Mesenchymal stem cell (in vitro differentiated cells and primary cell): ENCODE measurements at regions not wholly inside any gene's neighbourhood (a gene's known extent, or its start where the extent isn't known, plus 50 kb on each side); places are given as distances from the start of the nearest gene placed in this dataset.

Source experiments
- DNase-seq: peaks from one replicate; pipeline ENCODE4 v3.0.0-alpha.2; 2013
- H2AFZ ChIP-seq: one replicate; pipeline ENCODE4 v1.6.1; 2013; ENCODE audit warnings: low read depth, mild to moderate bottlenecking, control low read depth, inconsistent platforms, low read length, moderate library complexity
- H2AK5ac ChIP-seq: 2 replicates; pipeline ENCODE4 v1.6.1; 2013; ENCODE audit warnings: low read length, moderate library complexity, mild to moderate bottlenecking, inconsistent platforms; ENCODE audit not compliant: severe bottlenecking
- H2BK120ac ChIP-seq: one replicate; pipeline ENCODE4 v1.6.1; 2013; ENCODE audit warnings: low read depth, mild to moderate bottlenecking, inconsistent platforms, low read length, moderate library complexity
- H2BK12ac ChIP-seq, 2 experiments: one replicate each; pipeline ENCODE4 v1.6.1; 2013; ENCODE audit warnings: inconsistent platforms in 2 of 2, low read length in 2 of 2, mild to moderate bottlenecking in 2 of 2, moderate library complexity in 2 of 2, control low read depth in 1 of 2
- H2BK15ac ChIP-seq: one replicate; pipeline ENCODE4 v1.6.1; 2013; ENCODE audit warnings: mild to moderate bottlenecking, low read depth, inconsistent platforms; ENCODE audit not compliant: poor library complexity, severe bottlenecking
- H2BK5ac ChIP-seq: 2 replicates; pipeline ENCODE4 v1.6.1; 2013; ENCODE audit warnings: low read depth, mild to moderate bottlenecking, low read length, control low read depth, inconsistent platforms; ENCODE audit not compliant: poor library complexity, severe bottlenecking
- H3K14ac ChIP-seq, 2 experiments: one replicate each; pipeline ENCODE4 v1.6.1; 2013; ENCODE audit warnings: inconsistent platforms in 2 of 2, low read length in 2 of 2, control low read depth in 1 of 2, mild to moderate bottlenecking in 1 of 2, moderate library complexity in 1 of 2
- H3K18ac ChIP-seq, 2 experiments: one replicate each; pipeline ENCODE4 v1.6.1; 2013; ENCODE audit warnings: inconsistent platforms in 2 of 2, low read length in 2 of 2, control low read depth in 1 of 2, low read depth in 1 of 2, mild to moderate bottlenecking in 1 of 2
- H3K23ac ChIP-seq, 2 experiments: one replicate each; pipeline ENCODE4 v1.6.1; 2013; ENCODE audit warnings: inconsistent platforms in 2 of 2, low read length in 2 of 2, mild to moderate bottlenecking in 2 of 2, moderate library complexity in 2 of 2, control low read depth in 1 of 2
- H3K27ac ChIP-seq: 2 replicates; pipeline ENCODE4 v1.5.1; 2013; ENCODE audit warnings: mild to moderate bottlenecking, moderate library complexity, low read length, control low read depth, inconsistent platforms; ENCODE audit not compliant: poor library complexity, severe bottlenecking
- H3K27me3 ChIP-seq, 2 experiments: 2 replicates each; pipeline versions ENCODE4 v1.6.1 to v1.7.0; 2013; ENCODE audit warnings: low read length in 2 of 2, mild to moderate bottlenecking in 2 of 2, moderate library complexity in 2 of 2, control low read depth in 1 of 2, inconsistent platforms in 1 of 2; ENCODE audit not compliant: control insufficient read depth in 1 of 2, insufficient read depth in 1 of 2
- H3K36me3 ChIP-seq, 2 experiments: 2 replicates each; pipeline versions ENCODE4 v1.6.1 to v1.7.0; 2013; ENCODE audit warnings: low read length in 2 of 2, control low read depth in 1 of 2, inconsistent platforms in 1 of 2, low read depth in 1 of 2, mild to moderate bottlenecking in 1 of 2; ENCODE audit not compliant: insufficient read depth in 2 of 2, control insufficient read depth in 1 of 2
- H3K4ac ChIP-seq, 2 experiments: one replicate each; pipeline ENCODE4 v1.6.1; 2013; ENCODE audit warnings: inconsistent platforms in 2 of 2, low read length in 2 of 2, mild to moderate bottlenecking in 2 of 2, moderate library complexity in 2 of 2, control low read depth in 1 of 2, low read depth in 1 of 2
- H3K4me1 ChIP-seq: 2 replicates; pipeline ENCODE4 v1.6.1; 2013; ENCODE audit warnings: low read depth, low read length, control low read depth; ENCODE audit not compliant: control insufficient read depth, insufficient read depth
- H3K4me2 ChIP-seq: 2 replicates; pipeline ENCODE4 v1.6.1; 2013; ENCODE audit warnings: low read length, mild to moderate bottlenecking, inconsistent platforms; ENCODE audit not compliant: poor library complexity, severe bottlenecking
- H3K4me3 ChIP-seq, 2 experiments: 2 replicates each; pipeline versions ENCODE4 v1.5.1 to v1.7.0; 2013; ENCODE audit warnings: low read length in 2 of 2, mild to moderate bottlenecking in 2 of 2, control low read depth in 1 of 2, low read depth in 1 of 2; ENCODE audit not compliant: insufficient read depth in 1 of 2
- H3K79me1 ChIP-seq: replicated peaks from 2 replicates; pipeline ENCODE4 v1.6.1; 2013; ENCODE audit warnings: mild to moderate bottlenecking, control low read depth, low read length, inconsistent platforms; ENCODE audit not compliant: poor library complexity, severe bottlenecking
- H3K9ac ChIP-seq: 2 replicates; pipeline ENCODE4 v1.7.0; 2013; ENCODE audit warnings: mild to moderate bottlenecking, low read length, moderate library complexity
- H3K9me3 ChIP-seq: 2 replicates; pipeline ENCODE4 v1.7.0; 2013; ENCODE audit warnings: mild to moderate bottlenecking, low read length; ENCODE audit not compliant: control insufficient read depth
- H4K8ac ChIP-seq: one replicate; pipeline ENCODE4 v1.6.1; 2013; ENCODE audit warnings: inconsistent platforms, mild to moderate bottlenecking, low read length, moderate library complexity
- H4K91ac ChIP-seq: one replicate; pipeline ENCODE4 v1.6.1; 2013; ENCODE audit warnings: mild to moderate bottlenecking, low read length, inconsistent platforms
- WGBS: methylation state at CpG from one replicate; pipeline ENCODE4 v1.1.7; 2013; ENCODE audit warnings: mixed read lengths; 5-methylcytosine and 5-hydroxymethylcytosine counted together

DNA sequence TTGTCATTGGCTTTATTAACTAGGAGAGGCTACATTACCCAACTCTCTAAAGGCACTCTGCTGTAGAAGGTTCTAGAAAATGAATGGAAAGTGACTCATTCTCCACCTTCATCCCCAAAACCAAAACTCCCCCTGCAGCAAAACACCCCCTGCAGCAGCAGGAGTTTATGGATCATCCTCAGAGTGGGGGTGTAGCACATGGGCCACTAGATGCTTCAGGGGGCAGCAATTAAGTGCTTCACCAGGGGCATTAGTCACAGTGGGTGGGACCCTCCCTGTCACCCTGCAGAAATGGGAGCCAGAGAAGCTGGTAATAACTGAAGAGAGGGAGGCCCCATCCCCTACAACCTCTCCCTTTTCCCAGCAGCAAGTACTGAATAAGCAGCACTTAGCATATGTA lies 64.5 kb upstream of the MED4 start:
- Histone ChIP-seq H4K8ac (no peak overlapping the region), H3K9ac (peak overlapping the region; percentile 76), H3K14ac (no peak overlapping the region), H3K79me1 (no peaks in the 10 kb centered on the region), H3K4ac (no peak overlapping the region), H3K4me2 (no peak overlapping the region), H2AK5ac (no peak overlapping the region), H2BK5ac (no peak overlapping the region), H3K9me3 (no peaks in the 10 kb centered on the region), H2BK12ac (no peak overlapping the region), H2BK15ac (no peak overlapping the region), H3K23ac (no peak overlapping the region), H2AFZ (no peak overlapping the region), H3K4me1 (peaks cover 18% of the 10 kb centered on the region), H2BK120ac (no peak overlapping the region), H3K27me3 (no peaks in the 10 kb centered on the region), H3K4me3 (no peak overlapping the region), H4K91ac (no peak overlapping the region), H3K36me3 (no peaks in the 10 kb centered on the region), H3K18ac (no peak overlapping the region), H3K27ac (peak overlapping the region; percentile 44)
- DNase-seq: peak; percentile 8

DNA sequence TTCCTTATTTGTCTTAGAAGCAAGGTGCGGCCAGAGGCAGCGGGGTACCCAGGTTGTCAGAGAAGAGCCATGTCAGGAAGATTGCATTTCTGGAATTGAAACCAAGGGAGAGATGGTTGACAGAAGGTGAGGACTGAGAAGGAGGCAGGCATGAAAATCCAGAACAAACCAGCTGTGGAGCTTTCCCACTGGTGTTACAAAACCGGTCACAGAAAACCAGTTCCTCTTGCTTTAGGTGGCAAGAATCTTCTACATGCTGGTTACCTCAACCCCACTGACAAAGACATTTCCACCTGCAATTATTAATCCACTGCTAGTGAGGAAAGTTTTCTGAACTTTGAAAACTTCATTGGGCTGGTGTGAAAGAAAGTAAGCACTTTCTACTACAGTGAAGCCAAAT lies 64.0 kb upstream of the MED4 start:
- no peak overlapping the region for H3K14ac ChIP-seq
- peak overlapping the region in 1 of 2 experiments; percentile 9 for H3K4me3 ChIP-seq
- H3K9me3 ChIP-seq: no peaks in the 10 kb centered on the region
- peaks cover 18% of the 10 kb centered on the region for H3K4me1 ChIP-seq
- H3K79me1 ChIP-seq: no peaks in the 10 kb centered on the region
- H2AK5ac ChIP-seq: peak overlapping the region; percentile 97
- no peak overlapping the region for H3K4ac ChIP-seq
- H2BK5ac ChIP-seq: no peak overlapping the region
- peak overlapping the region; percentile 44 for H3K27ac ChIP-seq
- H3K4me2 ChIP-seq: no peak overlapping the region
- no peak overlapping the region for H2AFZ ChIP-seq
- no peak overlapping the region for H3K23ac ChIP-seq
- no peak overlapping the region for H4K91ac ChIP-seq
- H2BK12ac ChIP-seq: no peak overlapping the region
- DNase-seq: no peak
- 98% methylated on average over 2 of the region's 3 CpGs for WGBS
- H2BK120ac ChIP-seq: no peak overlapping the region
- no peak overlapping the region for H4K8ac ChIP-seq
- H3K27me3 ChIP-seq: no peaks in the 10 kb centered on the region
- H3K18ac ChIP-seq: no peak overlapping the region
- H3K36me3 ChIP-seq: no peaks in the 10 kb centered on the region
- H2BK15ac ChIP-seq: no peak overlapping the region
- peak overlapping the region; percentile 76 for H3K9ac ChIP-seq

DNA sequence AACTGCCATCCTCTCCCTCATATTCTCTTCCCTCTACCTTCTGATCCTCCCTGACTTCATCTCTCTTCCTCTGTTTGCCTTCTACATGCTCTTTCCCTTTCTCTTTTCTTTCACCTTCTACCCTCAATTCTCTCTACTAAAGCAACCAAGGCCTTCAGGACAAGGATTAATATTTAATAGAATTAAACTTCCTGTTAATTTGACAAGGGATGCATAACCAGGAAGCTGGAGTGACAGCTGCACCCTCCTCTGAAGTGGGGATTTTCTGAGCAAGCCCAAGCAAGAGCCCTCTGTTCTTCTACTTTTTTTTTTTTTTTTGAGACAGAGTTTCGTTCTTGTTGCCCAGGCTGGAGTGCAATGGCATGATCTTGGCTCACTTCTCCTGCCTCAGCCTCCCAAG lies 63.4 kb upstream of the MED4 start:
- no peak overlapping the region for H3K9ac ChIP-seq
- DNase-seq: no peak
- no peak overlapping the region for H3K4me3 ChIP-seq
- no peak overlapping the region for H2BK120ac ChIP-seq
- H3K18ac ChIP-seq: no peak overlapping the region
- no peak overlapping the region for H2BK12ac ChIP-seq
- no peak overlapping the region for H4K91ac ChIP-seq
- H3K14ac ChIP-seq: no peak overlapping the region
- H2AFZ ChIP-seq: no peak overlapping the region
- 89% methylated on average over 1 of the region's 1 CpG for WGBS
- H3K36me3 ChIP-seq: no peaks in the 10 kb centered on the region
- H3K79me1 ChIP-seq: no peaks in the 10 kb centered on the region
- no peak overlapping the region for H2AK5ac ChIP-seq
- H2BK15ac ChIP-seq: no peak overlapping the region
- peaks cover 18% of the 10 kb centered on the region for H3K4me1 ChIP-seq
- H3K27me3 ChIP-seq: no peaks in the 10 kb centered on the region
- H3K4ac ChIP-seq: no peak overlapping the region
- no peak overlapping the region for H2BK5ac ChIP-seq
- no peak overlapping the region for H4K8ac ChIP-seq
- no peak overlapping the region for H3K23ac ChIP-seq
- no peaks in the 10 kb centered on the region for H3K9me3 ChIP-seq
- no peak overlapping the region for H3K4me2 ChIP-seq
- H3K27ac ChIP-seq: peak overlapping the region; percentile 63

DNA sequence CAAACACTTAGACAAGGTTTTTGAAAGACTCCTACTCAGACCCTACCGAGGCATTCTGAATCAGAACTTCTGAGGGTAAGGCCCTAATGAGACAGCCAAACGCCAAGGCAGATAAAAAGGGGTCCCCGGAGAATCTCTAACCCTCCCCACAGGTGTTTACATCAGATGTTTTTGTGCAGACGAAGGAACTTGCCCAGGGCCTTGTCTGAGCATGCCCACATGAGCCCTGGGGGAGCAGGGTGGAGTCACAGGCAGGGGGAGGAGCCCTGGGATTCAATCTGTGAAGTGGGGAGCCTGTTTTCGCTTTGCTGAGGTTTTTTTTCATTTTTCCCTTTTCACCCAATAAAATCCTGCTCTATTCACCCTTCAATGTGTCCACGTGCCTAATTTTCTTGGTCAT lies 61.6 kb upstream of the MED4 start:
- H3K23ac ChIP-seq: no peak overlapping the region
- no peak for DNase-seq
- 85% methylated on average over 6 of the region's 6 CpGs for WGBS
- H3K9ac ChIP-seq: peak overlapping the region; percentile 6
- H2AK5ac ChIP-seq: peak overlapping the region; percentile 91
- no peak overlapping the region for H2BK120ac ChIP-seq
- H3K4me3 ChIP-seq: no peak overlapping the region
- no peak overlapping the region for H2AFZ ChIP-seq
- H3K4me2 ChIP-seq: no peak overlapping the region
- H3K27ac ChIP-seq: peak overlapping the region; percentile 45
- H4K91ac ChIP-seq: no peak overlapping the region
- no peak overlapping the region for H2BK12ac ChIP-seq
- H3K18ac ChIP-seq: no peak overlapping the region
- H2BK15ac ChIP-seq: no peak overlapping the region
- H2BK5ac ChIP-seq: peak overlapping the region; percentile 49
- H3K4ac ChIP-seq: no peak overlapping the region
- H4K8ac ChIP-seq: no peak overlapping the region
- peaks cover 23% of the 10 kb centered on the region for H3K4me1 ChIP-seq
- H3K36me3 ChIP-seq: no peaks in the 10 kb centered on the region
- H3K79me1 ChIP-seq: no peaks in the 10 kb centered on the region
- H3K27me3 ChIP-seq: no peaks in the 10 kb centered on the region
- no peak overlapping the region for H3K14ac ChIP-seq
- no peaks in the 10 kb centered on the region for H3K9me3 ChIP-seq
